ENCODE measurements at regions not wholly inside any gene's neighbourhood (a gene's known extent, or its start where the extent isn't known, plus 50 kb on each side); places are given as distances from the start of the nearest gene placed in this dataset.
"Not testable (repeated sequence)": the region's sequence is repeated elsewhere in the genome, so short reads cannot be mapped to it uniquely, and the experiment has no call there.

GRCh38 chr4:42205541-42205940 is 53.1 kb upstream of the BEND4 start:
- no peak for DNase-seq

GRCh38 chr4:42216664-42217063 is 64.2 kb upstream of the BEND4 start:
- DNase-seq: no peak

- DNase-seq: no peak
These were observed 72.8 kb upstream of the BEND4 start for GRCh38 chr4:42225286-42225685.

- no peak for DNase-seq
These were observed 82.4 kb upstream of the BEND4 start for GRCh38 chr4:42234817-42235216.

GRCh38 chr4:42235304-42236021 is 83.0 kb upstream of the BEND4 start:
- DNase-seq: no peak

- DNase-seq: no peak
These were observed 84.6 kb upstream of the BEND4 start for GRCh38 chr4:42237010-42237409.

GRCh38 chr4:42237451-42237850 is 85.0 kb upstream of the BEND4 start:
- DNase-seq: no peak

- no peak for DNase-seq
These were observed 96.5 kb upstream of the BEND4 start for GRCh38 chr4:42248972-42249371.

- no peak for DNase-seq
These were observed 99.9 kb upstream of the BEND4 start for GRCh38 chr4:42252315-42252714.

GRCh38 chr4:42257645-42258044 is 105.2 kb upstream of the BEND4 start:
- DNase-seq: not testable (repeated sequence)

GRCh38 chr4:42262701-42263490 is 110.4 kb upstream of the BEND4 start:
- DNase-seq: no peak

GRCh38 chr4:42265782-42266602 is 113.5 kb upstream of the BEND4 start:
- no peak for DNase-seq

- DNase-seq: no peak
These were observed 115.3 kb upstream of the BEND4 start for GRCh38 chr4:42267724-42268123.

- no peak for DNase-seq
These were observed 116.4 kb upstream of the BEND4 start for GRCh38 chr4:42268824-42269223.

GRCh38 chr4:42271096-42271495 is 118.6 kb upstream of the BEND4 start:
- no peak for DNase-seq

GRCh38 chr4:42277291-42277690 is 120.0 kb upstream of the SHISA3 start:
- no peak for DNase-seq

- DNase-seq: no peak
These were observed 118.5 kb upstream of the SHISA3 start for GRCh38 chr4:42278709-42279324.

GRCh38 chr4:42280327-42281095 is 116.8 kb upstream of the SHISA3 start:
- peak in 1 of 2 experiments; percentile 32 for DNase-seq

- no peak for DNase-seq
These were observed 115.8 kb upstream of the SHISA3 start for GRCh38 chr4:42281324-42282020.

GRCh38 chr4:42282081-42282901 is 115.0 kb upstream of the SHISA3 start:
- peak; percentile 38 to 86 for DNase-seq

- no peak for DNase-seq
These were observed 113.3 kb upstream of the SHISA3 start for GRCh38 chr4:42284030-42284429.

Data from NCI-H526 (cell line).